IMR-90 (cell line): ENCODE measurements at regions not wholly inside any gene's neighbourhood (a gene's known extent, or its start where the extent isn't known, plus 50 kb on each side); places are given as distances from the start of the nearest gene placed in this dataset.

Source experiments
- ATAC-seq: fragments of 200-7000 bp; cut with Tn5 transposase; 2 replicates; pipeline ENCODE4 v1.9.1; 2020; ENCODE audit warnings: low read depth, mild to moderate bottlenecking, moderate library complexity
- BruUV-seq: library from RNA; stranded (reverse); fragments of 400-500 nt; replicated peaks from 2 replicates; lab custom pipeline; 2021; lab: Mats Ljungman, UMichigan
- CTCF ChIA-PET: fragments of 300-600 bp; formaldehyde crosslinking; extraction: SDS; loops from one replicate; lab custom pipeline; 2021; ENCODE audit warnings: antibody characterized with exemption; lab: Yijun Ruan, JAX
- POLR2A ChIA-PET: fragments of 300-600 bp; sonication (Branson Sonifier 250); formaldehyde crosslinking; loops from one replicate; lab custom pipeline; 2022; ENCODE audit warnings: antibody characterized with exemption; ENCODE audit not compliant: unreplicated experiment; lab: Charles Lee
- DNase-seq: peaks from one replicate; pipeline ENCODE4 v3.0.0; 2013
- H2AFZ ChIP-seq: replicated peaks from 2 replicates; pipeline ENCODE3; 2013; ENCODE audit warnings: low read length, mild to moderate bottlenecking; ENCODE audit not compliant: poor library complexity
- H2AK5ac ChIP-seq: 2 replicates; pipeline ENCODE4 v1.6.1; 2013; ENCODE audit warnings: low read depth, low read length, inconsistent platforms
- H2AK9ac ChIP-seq: replicated peaks from 2 replicates; pipeline ENCODE3; 2013; ENCODE audit warnings: mild to moderate bottlenecking, low read depth, low read length, moderate library complexity; ENCODE audit not compliant: poor library complexity
- H2BK120ac ChIP-seq: 2 replicates; pipeline ENCODE4 v1.6.1; 2013; ENCODE audit warnings: low read depth, low read length, inconsistent platforms
- H2BK15ac ChIP-seq: 3 replicates; pipeline ENCODE4 v1.6.1; 2013; ENCODE audit warnings: low read depth, low read length, inconsistent platforms
- H2BK20ac ChIP-seq: 2 replicates; pipeline ENCODE4 v1.6.1; 2013; ENCODE audit warnings: low read depth, mild to moderate bottlenecking, inconsistent platforms, low read length, moderate library complexity
- H2BK5ac ChIP-seq: 2 replicates; pipeline ENCODE4 v1.6.1; 2013; ENCODE audit warnings: mild to moderate bottlenecking, low read depth, low read length, inconsistent platforms; ENCODE audit not compliant: poor library complexity, severe bottlenecking
- H3K14ac ChIP-seq: replicated peaks from 2 replicates; pipeline ENCODE4 v1.6.1; 2013; ENCODE audit warnings: low read depth, low read length, inconsistent platforms
- H3K18ac ChIP-seq: 2 replicates; pipeline ENCODE4 v1.6.1; 2013; ENCODE audit warnings: low read depth, low read length, control low read depth
- H3K23ac ChIP-seq: 2 replicates; pipeline ENCODE4 v1.6.1; 2013; ENCODE audit warnings: low read depth, low read length, inconsistent platforms
- H3K27ac ChIP-seq: 2 replicates; pipeline ENCODE4 v1.5.1; 2013; ENCODE audit warnings: mild to moderate bottlenecking, control low read depth, low read length; ENCODE audit not compliant: insufficient read depth
- H3K27me3 ChIP-seq: 2 replicates; pipeline ENCODE4 v1.6.1; 2013; ENCODE audit warnings: low read length; ENCODE audit not compliant: control insufficient read depth, insufficient read depth
- H3K36me3 ChIP-seq: 2 replicates; pipeline ENCODE4 v1.6.1; 2013; ENCODE audit warnings: low read length, mixed read lengths; ENCODE audit not compliant: control insufficient read depth, insufficient read depth
- H3K4ac ChIP-seq: 2 replicates; pipeline ENCODE4 v1.6.1; 2013; ENCODE audit warnings: low read depth, low read length, inconsistent platforms
- H3K4me1 ChIP-seq: 2 replicates; pipeline ENCODE4 v1.6.1; 2013; ENCODE audit warnings: low read length, mixed read lengths; ENCODE audit not compliant: control insufficient read depth, insufficient read depth
- H3K4me2 ChIP-seq: 2 replicates; pipeline ENCODE4 v1.6.1; 2013; ENCODE audit warnings: low read depth, mild to moderate bottlenecking, control low read depth, low read length, moderate library complexity
- H3K4me3 ChIP-seq: 2 replicates; pipeline ENCODE4 v1.5.1; 2013; ENCODE audit warnings: low read depth, mild to moderate bottlenecking, control low read depth, low read length, moderate library complexity; ENCODE audit not compliant: insufficient read depth
- H3K56ac ChIP-seq: 2 replicates; pipeline ENCODE4 v1.6.1; 2013; ENCODE audit warnings: low read length, inconsistent platforms; ENCODE audit not compliant: insufficient read depth; ENCODE audit errors: extremely low read depth
- H3K79me1 ChIP-seq, 2 experiments: 2 replicates each; pipeline ENCODE4 v1.6.1; 2013; ENCODE audit warnings: low read length in 2 of 2, inconsistent platforms in 1 of 2, low read depth in 1 of 2
- H3K9ac ChIP-seq: 2 replicates; pipeline ENCODE4 v1.6.1; 2013; ENCODE audit warnings: low read depth, low read length, control low read depth
- H3K9me1 ChIP-seq: 2 replicates; pipeline ENCODE4 v1.6.1; 2013; ENCODE audit warnings: low read length, inconsistent platforms; ENCODE audit not compliant: insufficient read depth
- H3K9me3 ChIP-seq: 2 replicates; pipeline ENCODE4 v1.6.1; 2013; ENCODE audit warnings: low read length; ENCODE audit not compliant: control insufficient read depth, insufficient read depth
- H4K20me1 ChIP-seq: 2 replicates; pipeline ENCODE4 v1.6.1; 2013; ENCODE audit warnings: low read length, inconsistent platforms; ENCODE audit not compliant: insufficient read depth
- H4K5ac ChIP-seq: 2 replicates; pipeline ENCODE4 v1.6.1; 2013; ENCODE audit warnings: mild to moderate bottlenecking, low read depth, low read length, control low read depth
- H4K8ac ChIP-seq, 2 experiments: 2 replicates each; pipeline ENCODE4 v1.6.1; 2013; ENCODE audit warnings: low read depth in 2 of 2, low read length in 2 of 2, control low read depth in 1 of 2, inconsistent platforms in 1 of 2
- H4K91ac ChIP-seq: 2 replicates; pipeline ENCODE4 v1.6.1; 2013; ENCODE audit warnings: low read depth, low read length, inconsistent platforms; ENCODE audit not compliant: insufficient read depth
- CEBPB ChIP-seq: IDR thresholded peaks from 2 replicates; pipeline ENCODE4 v1.6.1; 2012; ENCODE audit warnings: low read depth, low read length, improper control_type of control experiment
- CHD1 ChIP-seq: IDR thresholded peaks from 2 replicates; pipeline ENCODE4 v1.6.1; 2012; ENCODE audit warnings: low read depth, low read length, improper control_type of control experiment
- FOS ChIP-seq: fragments of 150-350 bp; IDR thresholded peaks from 2 replicates; pipeline ENCODE4 v1.6.1; 2016; ENCODE audit warnings: low read depth, low read length
- MAFK ChIP-seq: IDR thresholded peaks from 2 replicates; pipeline ENCODE4 v1.6.1; 2012; ENCODE audit warnings: low read depth, low read length, improper control_type of control experiment
- MXI1 ChIP-seq: IDR thresholded peaks from 2 replicates; pipeline ENCODE4 v1.6.1; 2012; ENCODE audit warnings: low read depth, mild to moderate bottlenecking, low read length, moderate library complexity, borderline replicate concordance
- NFE2L2 ChIP-seq: fragments of 150-350 bp; IDR thresholded peaks from 2 replicates; pipeline ENCODE4 v1.6.1; 2016; ENCODE audit warnings: low read depth, mild to moderate bottlenecking, low read length
- RFX5 ChIP-seq: IDR thresholded peaks from 2 replicates; pipeline ENCODE4 v1.8.0; 2012; ENCODE audit warnings: low read depth, mild to moderate bottlenecking, low read length, moderate library complexity
- WGBS, 2 experiments: methylation state at CpG; one replicate each; pipeline versions ENCODE4 v1.1.5 to v1.1.7; 2013; ENCODE audit warnings: missing lambda C conversion rate in 2 of 2; ENCODE audit not compliant: insufficient read length in 1 of 2; ENCODE audit errors: extremely low coverage in 2 of 2; 5-methylcytosine and 5-hydroxymethylcytosine counted together
- dilution Hi-C: fragments of 300-500 bp; cut with HindIII; formaldehyde crosslinking; loops from one replicate; pipeline ENCODE4 v1.14.3; 2018; ENCODE audit warnings: low sequenced_read_pairs; ENCODE audit not compliant: unreplicated experiment
- in situ Hi-C: fragments of 300-500 bp; cut with MboI; formaldehyde crosslinking; loops from 3 replicates; pipeline ENCODE4 v1.14.3; 2019; ENCODE audit warnings: low sequenced_read_pairs, inconsistent platforms, mixed read lengths
- intact Hi-C: fragments of 100-400 bp; cut with micrococcal nuclease; formaldehyde crosslinking; loops from 2 replicates; pipeline ENCODE4 v1.10.0; 2022
- TF ChIP-seq, protein P1 (sequence below): fragments of 150-350 bp; IDR thresholded peaks from 2 replicates; pipeline ENCODE4 v1.6.1; 2017; ENCODE audit warnings: mild to moderate bottlenecking, antibody characterized with exemption, low read length, low read depth
- TF ChIP-seq, protein P2 (sequence below): conservative IDR thresholded peaks from 2 replicates; pipeline ENCODE4 v1.5.1; 2012; ENCODE audit warnings: mild to moderate bottlenecking, low read depth, low read length, improper control_type of control experiment
- TF ChIP-seq, protein P3 (sequence below): fragments of 150-350 bp; IDR thresholded peaks from 2 replicates; pipeline ENCODE4 v1.6.1; 2016; ENCODE audit warnings: low read depth, mild to moderate bottlenecking, low read length, moderate library complexity, borderline replicate concordance

DNA sequence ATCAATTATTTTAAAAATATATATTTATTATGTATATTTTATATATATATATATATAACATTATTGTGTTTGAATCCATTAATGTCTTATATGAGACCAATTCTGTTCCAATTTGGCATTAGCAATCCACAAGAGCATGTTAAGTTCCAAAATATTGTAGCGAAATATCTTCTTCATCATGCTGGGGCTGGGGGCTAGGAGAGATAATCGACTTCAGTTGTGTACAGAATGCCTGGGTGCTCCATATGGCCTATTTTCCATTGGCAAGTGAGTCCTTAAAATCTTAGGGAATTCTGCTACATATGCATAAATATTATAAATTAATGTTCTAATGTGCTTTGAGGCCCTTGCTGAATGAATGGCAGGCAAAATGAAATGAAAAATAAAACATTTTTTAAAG lies 117.7 kb downstream of the PCDH7 start:
- Histone ChIP-seq H3K14ac (no peak overlapping the region), H3K79me1 (no peaks in the 10 kb centered on the region), H3K9me3 (no peaks in the 10 kb centered on the region), H2BK120ac (no peak overlapping the region), H3K23ac (no peak overlapping the region), H3K4me2 (no peak overlapping the region), H4K20me1 (no peaks in the 10 kb centered on the region), H3K4me1 (peaks cover 5% of the 10 kb centered on the region), H3K27ac (no peak overlapping the region), H2AK5ac (no peak overlapping the region), H3K56ac (no peak overlapping the region), H2AFZ (no peak overlapping the region), H4K91ac (no peak overlapping the region), H4K5ac (no peak overlapping the region), H3K36me3 (no peaks in the 10 kb centered on the region), H3K27me3 (no peaks in the 10 kb centered on the region), H2BK20ac (no peak overlapping the region), H4K8ac (no peak overlapping the region), H3K9me1 (no peaks in the 10 kb centered on the region), H2BK5ac (no peak overlapping the region), H3K18ac (no peak overlapping the region), H2AK9ac (no peak overlapping the region), H3K4ac (no peak overlapping the region), H2BK15ac (no peak overlapping the region), H3K9ac (no peak overlapping the region), H3K4me3 (no peak overlapping the region)
- intact Hi-C loops (no loop called here), dilution Hi-C loops (no loop called here), in situ Hi-C loops (no loop called here)
- TF ChIP-seq, protein P1, sequence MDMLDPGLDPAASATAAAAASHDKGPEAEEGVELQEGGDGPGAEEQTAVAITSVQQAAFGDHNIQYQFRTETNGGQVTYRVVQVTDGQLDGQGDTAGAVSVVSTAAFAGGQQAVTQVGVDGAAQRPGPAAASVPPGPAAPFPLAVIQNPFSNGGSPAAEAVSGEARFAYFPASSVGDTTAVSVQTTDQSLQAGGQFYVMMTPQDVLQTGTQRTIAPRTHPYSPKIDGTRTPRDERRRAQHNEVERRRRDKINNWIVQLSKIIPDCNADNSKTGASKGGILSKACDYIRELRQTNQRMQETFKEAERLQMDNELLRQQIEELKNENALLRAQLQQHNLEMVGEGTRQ, result no peak
- TF ChIP-seq, protein P2, sequence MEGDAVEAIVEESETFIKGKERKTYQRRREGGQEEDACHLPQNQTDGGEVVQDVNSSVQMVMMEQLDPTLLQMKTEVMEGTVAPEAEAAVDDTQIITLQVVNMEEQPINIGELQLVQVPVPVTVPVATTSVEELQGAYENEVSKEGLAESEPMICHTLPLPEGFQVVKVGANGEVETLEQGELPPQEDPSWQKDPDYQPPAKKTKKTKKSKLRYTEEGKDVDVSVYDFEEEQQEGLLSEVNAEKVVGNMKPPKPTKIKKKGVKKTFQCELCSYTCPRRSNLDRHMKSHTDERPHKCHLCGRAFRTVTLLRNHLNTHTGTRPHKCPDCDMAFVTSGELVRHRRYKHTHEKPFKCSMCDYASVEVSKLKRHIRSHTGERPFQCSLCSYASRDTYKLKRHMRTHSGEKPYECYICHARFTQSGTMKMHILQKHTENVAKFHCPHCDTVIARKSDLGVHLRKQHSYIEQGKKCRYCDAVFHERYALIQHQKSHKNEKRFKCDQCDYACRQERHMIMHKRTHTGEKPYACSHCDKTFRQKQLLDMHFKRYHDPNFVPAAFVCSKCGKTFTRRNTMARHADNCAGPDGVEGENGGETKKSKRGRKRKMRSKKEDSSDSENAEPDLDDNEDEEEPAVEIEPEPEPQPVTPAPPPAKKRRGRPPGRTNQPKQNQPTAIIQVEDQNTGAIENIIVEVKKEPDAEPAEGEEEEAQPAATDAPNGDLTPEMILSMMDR, result no peak
- TF ChIP-seq FOS (no peak), CEBPB (no peak), MXI1 (no peak), CHD1 (no peak), NFE2L2 (no peak), RFX5 (no peak), MAFK (no peak)
- TF ChIP-seq, protein P3, sequence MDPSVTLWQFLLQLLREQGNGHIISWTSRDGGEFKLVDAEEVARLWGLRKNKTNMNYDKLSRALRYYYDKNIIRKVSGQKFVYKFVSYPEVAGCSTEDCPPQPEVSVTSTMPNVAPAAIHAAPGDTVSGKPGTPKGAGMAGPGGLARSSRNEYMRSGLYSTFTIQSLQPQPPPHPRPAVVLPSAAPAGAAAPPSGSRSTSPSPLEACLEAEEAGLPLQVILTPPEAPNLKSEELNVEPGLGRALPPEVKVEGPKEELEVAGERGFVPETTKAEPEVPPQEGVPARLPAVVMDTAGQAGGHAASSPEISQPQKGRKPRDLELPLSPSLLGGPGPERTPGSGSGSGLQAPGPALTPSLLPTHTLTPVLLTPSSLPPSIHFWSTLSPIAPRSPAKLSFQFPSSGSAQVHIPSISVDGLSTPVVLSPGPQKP, result no peak
- ATAC-seq (no peak), DNase-seq (no peak)
- no TSS peak for BruUV-seq
- ChIA-PET CTCF (no interaction called here), POLR2A (no interaction called here)
- WGBS, 2 experiments, result no CpG with 5 or more reads among the region's 2 CpGs
